ENCODE measurements at regions not wholly inside any gene's neighbourhood (a gene's known extent, or its start where the extent isn't known, plus 50 kb on each side); places are given as distances from the start of the nearest gene placed in this dataset.
"Not testable (repeated sequence)": the region's sequence is repeated elsewhere in the genome, so short reads cannot be mapped to it uniquely, and the experiment has no call there.

GRCh38 chr10:90119631-90120280, 418.4 kb downstream of the KIF20B start:
- not testable (repeated sequence) for H3K27ac ChIP-seq (ENCODE audit: low read depth, low read length); H3K27ac Mint-ChIP-seq; H3K4me3 Mint-ChIP-seq; H3K9ac ChIP-seq (ENCODE audit: extremely low read depth, low read length, poor library complexity, severe bottlenecking); H3K36me3 ChIP-seq (ENCODE audit: control insufficient read depth, insufficient read depth, low read length); H3K36me3 Mint-ChIP-seq (ENCODE audit: low read depth); H3K4me1 Mint-ChIP-seq; H3K27me3 ChIP-seq (ENCODE audit: control insufficient read depth, insufficient read depth, low read length, poor library complexity, severe bottlenecking); DNase-seq; H3K4me3 ChIP-seq (ENCODE audit: low read length); H3K27me3 Mint-ChIP-seq (ENCODE audit: insufficient read depth); H3K4me1 ChIP-seq (ENCODE audit: control insufficient read depth, insufficient read depth, low read length)
- peaks cover 11% of the 10 kb centered on the region for H3K9me3 ChIP-seq (ENCODE audit: control insufficient read depth, low read length)
- WGBS, 2 experiments (ENCODE audit: insufficient coverage in 1 of 2, insufficient read length in 1 of 2): 90 to 94% methylated on average over 10 to 21 of the region's 21 CpGs
- H3K9me3 Mint-ChIP-seq: peaks cover 49% of the 10 kb centered on the region

GRCh38 chr10:90125456-90126255, 424.3 kb downstream of the KIF20B start:
- Histone ChIP-seq H3K27ac (ENCODE audit: low read depth, low read length) (no peak overlapping the region), H3K9me3 (ENCODE audit: control insufficient read depth, low read length) (no peaks in the 10 kb centered on the region), H3K27me3 (ENCODE audit: control insufficient read depth, insufficient read depth, low read length, poor library complexity, severe bottlenecking) (no peaks in the 10 kb centered on the region), H3K4me1 (ENCODE audit: control insufficient read depth, insufficient read depth, low read length) (no peaks in the 10 kb centered on the region), H3K36me3 (ENCODE audit: control insufficient read depth, insufficient read depth, low read length) (no peaks in the 10 kb centered on the region), H3K9ac (ENCODE audit: extremely low read depth, low read length, poor library complexity, severe bottlenecking) (no peak overlapping the region), H3K4me3 (ENCODE audit: low read length) (no peak overlapping the region)
- H3K27ac Mint-ChIP-seq: no peak overlapping the region
- peaks cover 1% of the 10 kb centered on the region for H3K9me3 Mint-ChIP-seq
- DNase-seq: no peak
- 97 to 100% methylated on average over 3 to 7 of the region's 7 CpGs for WGBS, 2 experiments (ENCODE audit: insufficient coverage in 1 of 2, insufficient read length in 1 of 2)
- H3K36me3 Mint-ChIP-seq (ENCODE audit: low read depth): no peaks in the 10 kb centered on the region
- H3K4me3 Mint-ChIP-seq: no peak overlapping the region
- H3K27me3 Mint-ChIP-seq (ENCODE audit: insufficient read depth): no peaks in the 10 kb centered on the region
- TF ChIP-seq, protein P1, sequence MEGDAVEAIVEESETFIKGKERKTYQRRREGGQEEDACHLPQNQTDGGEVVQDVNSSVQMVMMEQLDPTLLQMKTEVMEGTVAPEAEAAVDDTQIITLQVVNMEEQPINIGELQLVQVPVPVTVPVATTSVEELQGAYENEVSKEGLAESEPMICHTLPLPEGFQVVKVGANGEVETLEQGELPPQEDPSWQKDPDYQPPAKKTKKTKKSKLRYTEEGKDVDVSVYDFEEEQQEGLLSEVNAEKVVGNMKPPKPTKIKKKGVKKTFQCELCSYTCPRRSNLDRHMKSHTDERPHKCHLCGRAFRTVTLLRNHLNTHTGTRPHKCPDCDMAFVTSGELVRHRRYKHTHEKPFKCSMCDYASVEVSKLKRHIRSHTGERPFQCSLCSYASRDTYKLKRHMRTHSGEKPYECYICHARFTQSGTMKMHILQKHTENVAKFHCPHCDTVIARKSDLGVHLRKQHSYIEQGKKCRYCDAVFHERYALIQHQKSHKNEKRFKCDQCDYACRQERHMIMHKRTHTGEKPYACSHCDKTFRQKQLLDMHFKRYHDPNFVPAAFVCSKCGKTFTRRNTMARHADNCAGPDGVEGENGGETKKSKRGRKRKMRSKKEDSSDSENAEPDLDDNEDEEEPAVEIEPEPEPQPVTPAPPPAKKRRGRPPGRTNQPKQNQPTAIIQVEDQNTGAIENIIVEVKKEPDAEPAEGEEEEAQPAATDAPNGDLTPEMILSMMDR (conservative IDR thresholded peaks at IDR 0.05): no peak
- H3K4me1 Mint-ChIP-seq: no peaks in the 10 kb centered on the region

DNA sequence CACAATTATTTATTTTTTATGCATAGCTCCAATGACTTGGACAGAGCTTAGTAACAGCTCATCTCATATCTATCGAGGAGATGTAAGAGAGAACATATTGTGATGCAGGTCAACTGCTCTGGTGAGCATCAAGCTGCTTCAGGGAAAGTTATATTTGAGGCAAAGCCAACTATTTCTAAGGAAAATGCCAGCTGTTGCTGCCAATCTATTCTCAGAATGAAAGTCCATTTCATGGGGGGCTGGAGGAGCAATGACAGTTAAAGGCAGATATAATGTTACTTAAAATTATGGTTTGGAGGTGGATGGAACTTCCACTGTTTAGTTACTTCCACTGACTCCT, 424.8 kb downstream of the KIF20B start:
- Histone ChIP-seq H3K4me3 (ENCODE audit: low read length) (no peak overlapping the region), H3K36me3 (ENCODE audit: control insufficient read depth, insufficient read depth, low read length) (no peaks in the 10 kb centered on the region), H3K27ac (ENCODE audit: low read depth, low read length) (no peak overlapping the region), H3K9me3 (ENCODE audit: control insufficient read depth, low read length) (no peaks in the 10 kb centered on the region), H3K9ac (ENCODE audit: extremely low read depth, low read length, poor library complexity, severe bottlenecking) (no peak overlapping the region), H3K27me3 (ENCODE audit: control insufficient read depth, insufficient read depth, low read length, poor library complexity, severe bottlenecking) (no peaks in the 10 kb centered on the region), H3K4me1 (ENCODE audit: control insufficient read depth, insufficient read depth, low read length) (no peaks in the 10 kb centered on the region)
- H3K36me3 Mint-ChIP-seq (ENCODE audit: low read depth): no peaks in the 10 kb centered on the region
- no peak overlapping the region for H3K27ac Mint-ChIP-seq
- no peaks in the 10 kb centered on the region for H3K27me3 Mint-ChIP-seq (ENCODE audit: insufficient read depth)
- no peaks in the 10 kb centered on the region for H3K4me1 Mint-ChIP-seq
- H3K4me3 Mint-ChIP-seq: no peak overlapping the region
- 88 to 97% methylated on average over 1 of the region's 1 CpG for WGBS, 2 experiments (ENCODE audit: insufficient coverage in 1 of 2, insufficient read length in 1 of 2)
- DNase-seq: no peak
- peaks cover 6% of the 10 kb centered on the region for H3K9me3 Mint-ChIP-seq
- TF ChIP-seq, protein P1 (conservative IDR thresholded peaks at IDR 0.05): no peak
